ENCODE measurements at regions not wholly inside any gene's neighbourhood (a gene's known extent, or its start where the extent isn't known, plus 50 kb on each side); places are given as distances from the start of the nearest gene placed in this dataset.

GRCh38 chrX:106436691-106437090 is 175.1 kb upstream of the RADX start:
- TF ChIP-seq EZH2phosphoT487 (IDR thresholded peaks at IDR 0.05; ENCODE audit: borderline replicate concordance, low read depth, low read length) (no peak), CTCF (conservative IDR thresholded peaks at IDR 0.05; ENCODE audit: low read length) (no peak)
- Histone ChIP-seq H3K4me2 (ENCODE audit: low read length) (no peak overlapping the region), H3K9me3 (ENCODE audit: low read length) (no peaks in the 10 kb centered on the region), H3K79me2 (ENCODE audit: insufficient read depth, low read depth, low read length) (no peaks in the 10 kb centered on the region), H4K20me1 (ENCODE audit: insufficient read depth, low read length) (no peaks in the 10 kb centered on the region), H3K36me3 (ENCODE audit: insufficient read depth, low read length) (no peaks in the 10 kb centered on the region), H3K9me2 (ENCODE audit: insufficient read depth, low read length) (no peaks in the 10 kb centered on the region), H3K4me1 (ENCODE audit: insufficient read depth, low read length, poor library complexity, severe bottlenecking) (no peaks in the 10 kb centered on the region), H2AFZ (ENCODE audit: low read length) (no peak overlapping the region), H3K4me3 (ENCODE audit: low read depth, low read length, poor library complexity, severe bottlenecking) (no peak overlapping the region), H3K27ac (ENCODE audit: low read depth, low read length, poor library complexity, severe bottlenecking) (no peak overlapping the region)
- intact Hi-C loops (cut with micrococcal nuclease; ENCODE audit: unreplicated experiment) = no loop called here
- CTCF ChIA-PET (ENCODE audit: unreplicated experiment) = no interaction called here
- BruUV-seq (replicated peaks) = no TSS peak
- POLR2A ChIA-PET = no interaction called here
- no peak for DNase-seq (ENCODE audit: low spot score)

- ChIA-PET POLR2A (no interaction called here), CTCF (ENCODE audit: unreplicated experiment) (no interaction called here)
- no peak overlapping the region for H3K27ac ChIP-seq (ENCODE audit: low read depth, low read length, poor library complexity, severe bottlenecking)
- H4K20me1 ChIP-seq (ENCODE audit: insufficient read depth, low read length) = no peaks in the 10 kb centered on the region
- no peak for TF ChIP-seq CTCF (conservative IDR thresholded peaks at IDR 0.05; ENCODE audit: low read length)
- TF ChIP-seq EZH2phosphoT487 (IDR thresholded peaks at IDR 0.05; ENCODE audit: borderline replicate concordance, low read depth, low read length) = no peak
- H3K4me3 ChIP-seq (ENCODE audit: low read depth, low read length, poor library complexity, severe bottlenecking) = no peak overlapping the region
- H2AFZ ChIP-seq (ENCODE audit: low read length) = no peak overlapping the region
- no peaks in the 10 kb centered on the region for H3K36me3 ChIP-seq (ENCODE audit: insufficient read depth, low read length)
- no TSS peak for BruUV-seq (replicated peaks)
- no peak overlapping the region for H3K4me2 ChIP-seq (ENCODE audit: low read length)
- H3K9me2 ChIP-seq (ENCODE audit: insufficient read depth, low read length) = no peaks in the 10 kb centered on the region
- DNase-seq (ENCODE audit: low spot score) = no peak
- H3K79me2 ChIP-seq (ENCODE audit: insufficient read depth, low read depth, low read length) = no peaks in the 10 kb centered on the region
- H3K9me3 ChIP-seq (ENCODE audit: low read length) = no peaks in the 10 kb centered on the region
- no peaks in the 10 kb centered on the region for H3K4me1 ChIP-seq (ENCODE audit: insufficient read depth, low read length, poor library complexity, severe bottlenecking)
- intact Hi-C loops (cut with micrococcal nuclease; ENCODE audit: unreplicated experiment) = no loop called here
Measured at GRCh38 chrX:106437407-106437806, 174.4 kb upstream of the RADX start.

- no peak for TF ChIP-seq CTCF (conservative IDR thresholded peaks at IDR 0.05; ENCODE audit: low read length)
- TF ChIP-seq EZH2phosphoT487 (IDR thresholded peaks at IDR 0.05; ENCODE audit: borderline replicate concordance, low read depth, low read length) = no peak
- intact Hi-C loops (cut with micrococcal nuclease; ENCODE audit: unreplicated experiment) = no loop called here
- H3K4me2 ChIP-seq (ENCODE audit: low read length) = no peak overlapping the region
- no peaks in the 10 kb centered on the region for H4K20me1 ChIP-seq (ENCODE audit: insufficient read depth, low read length)
- H3K4me3 ChIP-seq (ENCODE audit: low read depth, low read length, poor library complexity, severe bottlenecking) = no peak overlapping the region
- no peaks in the 10 kb centered on the region for H3K9me3 ChIP-seq (ENCODE audit: low read length)
- BruUV-seq (replicated peaks) = no TSS peak
- ChIA-PET CTCF (ENCODE audit: unreplicated experiment) (no interaction called here), POLR2A (no interaction called here)
- H3K27ac ChIP-seq (ENCODE audit: low read depth, low read length, poor library complexity, severe bottlenecking) = no peak overlapping the region
- H3K79me2 ChIP-seq (ENCODE audit: insufficient read depth, low read depth, low read length) = no peaks in the 10 kb centered on the region
- no peaks in the 10 kb centered on the region for H3K4me1 ChIP-seq (ENCODE audit: insufficient read depth, low read length, poor library complexity, severe bottlenecking)
- no peak overlapping the region for H2AFZ ChIP-seq (ENCODE audit: low read length)
- H3K9me2 ChIP-seq (ENCODE audit: insufficient read depth, low read length) = no peaks in the 10 kb centered on the region
- no peaks in the 10 kb centered on the region for H3K36me3 ChIP-seq (ENCODE audit: insufficient read depth, low read length)
- DNase-seq (ENCODE audit: low spot score) = no peak
Measured at GRCh38 chrX:106450405-106450804, 161.4 kb upstream of the RADX start.
